Caki2 (cell line): ENCODE measurements at regions not wholly inside any gene's neighbourhood (a gene's known extent, or its start where the extent isn't known, plus 50 kb on each side); places are given as distances from the start of the nearest gene placed in this dataset.
A peak's percentile ranks its signal among the peaks of the same experiment; 100 is the strongest.
"Not testable (repeated sequence)": the region's sequence is repeated elsewhere in the genome, so short reads cannot be mapped to it uniquely, and the experiment has no call there.

Experiments
- DNase-seq: peaks from one replicate; pipeline ENCODE4 v3.0.0-alpha.2; 2015; ENCODE audit warnings: low read depth
- in situ Hi-C: cut with HindIII; loops from 2 replicates; pipeline ENCODE4 v1.10.0; 2016; ENCODE audit warnings: low sequenced_read_pairs, low pct_unique_long_range_greater_than_20kb, mixed read lengths

- no peak for DNase-seq
- in situ Hi-C loops = no loop called here
These were observed 115.6 kb upstream of the TMTC1 start for GRCh38 chr12:29899212-29899931.

GRCh38 chr12:29895966-29896365, 112.2 kb upstream of the TMTC1 start:
- in situ Hi-C loops = no loop called here

GRCh38 chr12:29893002-29893401, 109.3 kb upstream of the TMTC1 start:
- DNase-seq = no peak
- in situ Hi-C loops = no loop called here

More at GRCh38 chr12:29895966-29896365, 112.2 kb upstream of the TMTC1 start:
- DNase-seq = no peak

DNA sequence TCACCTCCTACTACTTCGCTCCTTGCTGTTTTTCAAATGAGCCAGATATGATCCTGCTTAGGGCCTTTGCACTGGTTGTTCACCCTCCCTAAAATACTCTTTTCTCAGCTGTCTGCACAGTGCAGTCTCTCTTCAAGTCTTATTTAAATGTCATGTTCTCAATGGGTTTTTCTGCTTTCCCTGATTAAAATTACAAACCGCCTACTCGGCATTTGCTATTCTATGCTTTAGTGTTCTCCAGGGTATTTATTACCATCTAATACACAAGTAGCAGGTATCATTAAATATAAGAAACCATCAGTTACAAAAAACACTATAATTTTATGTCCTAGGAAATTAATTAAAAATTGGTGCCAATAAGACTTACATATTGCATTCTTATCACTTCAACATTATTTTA, 108.0 kb upstream of the TMTC1 start:
- in situ Hi-C loops = no loop called here
- DNase-seq = no peak

DNA sequence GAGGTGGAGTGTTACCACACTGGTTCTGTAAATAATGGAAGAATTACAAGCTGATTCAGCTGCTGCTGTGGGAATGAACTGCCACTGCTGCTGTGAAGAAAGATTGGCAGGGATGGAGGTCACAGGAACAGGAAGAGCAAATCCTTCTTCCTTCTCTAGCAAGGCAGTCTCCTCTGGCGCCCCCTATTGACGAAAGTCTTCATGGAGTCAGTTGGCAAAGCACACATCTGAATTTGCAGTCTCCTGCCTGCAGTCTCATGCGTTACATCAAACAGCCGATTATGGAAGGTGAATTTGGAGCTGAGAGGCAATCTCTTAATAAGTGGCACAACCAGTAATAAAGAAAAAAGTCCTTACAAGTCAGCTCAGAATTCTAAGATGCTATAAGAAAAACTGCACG, 106.0 kb upstream of the TMTC1 start:
- in situ Hi-C loops = no loop called here
- peak; percentile 8 for DNase-seq

GRCh38 chr12:29888777-29889176, 105.0 kb upstream of the TMTC1 start:
- no peak for DNase-seq
- in situ Hi-C loops = no loop called here

DNA sequence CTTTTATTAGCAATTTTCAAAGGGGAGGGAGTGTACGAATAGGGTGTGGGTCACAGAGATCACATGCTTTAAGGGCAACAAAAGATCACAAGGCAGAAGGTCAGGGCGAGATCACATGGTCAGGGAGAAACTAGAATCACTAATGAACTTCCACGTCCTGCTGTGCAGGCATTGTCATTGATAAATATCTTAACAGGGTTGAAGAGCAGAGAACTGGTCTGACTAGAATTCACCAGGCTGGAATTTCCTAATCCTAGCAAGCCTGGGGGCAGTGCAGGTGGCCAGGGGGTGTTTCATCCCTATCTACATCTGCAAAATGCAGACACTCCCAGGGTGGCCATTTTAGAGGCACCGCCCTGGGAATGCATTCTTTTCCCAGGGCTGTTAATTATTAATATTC, 101.2 kb upstream of the TMTC1 start:
- DNase-seq, in situ Hi-C loops: not testable (repeated sequence)

DNA sequence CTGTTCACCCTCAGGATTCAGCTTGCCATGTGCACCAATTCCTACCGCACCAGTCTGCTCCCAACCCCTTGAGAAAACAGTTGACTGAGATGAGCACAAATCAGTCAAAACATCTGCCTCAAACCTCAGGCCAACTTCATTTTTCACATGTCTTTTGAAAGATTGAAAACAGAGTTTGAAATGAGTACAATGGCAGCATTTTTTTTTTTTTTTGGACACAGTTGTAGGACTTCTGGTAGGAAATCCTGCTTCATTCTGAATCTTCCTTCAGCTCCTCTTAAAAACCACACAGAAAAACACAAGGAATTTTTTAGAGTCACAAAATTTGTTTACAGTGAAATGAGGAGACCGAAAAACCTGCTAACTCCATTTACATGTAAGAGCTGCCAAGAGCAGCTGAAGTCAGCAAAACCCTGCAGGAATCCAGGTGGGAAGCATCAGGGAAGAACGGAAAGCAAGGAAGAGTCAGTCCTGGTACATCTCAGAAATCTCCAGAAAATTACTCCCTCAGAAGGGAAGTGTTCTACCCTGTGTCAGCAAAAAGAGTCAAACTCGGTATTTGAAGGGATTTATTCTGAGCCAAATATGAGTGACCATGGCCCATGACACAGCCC, 100.3 kb upstream of the TMTC1 start:
- DNase-seq = no peak
- in situ Hi-C loops = no loop called here

DNA sequence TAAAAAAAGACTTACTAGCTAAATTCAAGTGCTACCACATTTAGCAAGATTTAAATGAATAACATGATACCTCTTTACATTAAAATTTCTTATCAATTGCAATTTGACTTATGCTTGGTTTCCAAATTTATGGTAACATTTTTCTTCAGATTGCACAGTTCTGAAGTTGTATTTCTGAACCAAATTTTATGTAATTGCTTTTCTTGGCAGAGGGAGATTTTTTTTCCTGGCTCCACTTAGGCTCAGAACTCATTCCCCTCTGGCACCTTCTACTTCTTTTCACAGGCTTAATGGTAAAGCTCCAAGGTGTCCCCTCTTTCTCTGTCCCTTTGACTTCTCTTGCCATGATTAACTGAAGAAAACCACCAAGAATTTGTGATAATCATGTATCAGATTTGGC, 99.8 kb upstream of the TMTC1 start:
- in situ Hi-C loops = no loop called here
- DNase-seq = no peak

GRCh38 chr12:29882846-29883245, 99.1 kb upstream of the TMTC1 start:
- in situ Hi-C loops = no loop called here
- DNase-seq = no peak

GRCh38 chr12:29880987-29881386, 97.2 kb upstream of the TMTC1 start:
- in situ Hi-C loops = no loop called here
- DNase-seq = no peak

DNA sequence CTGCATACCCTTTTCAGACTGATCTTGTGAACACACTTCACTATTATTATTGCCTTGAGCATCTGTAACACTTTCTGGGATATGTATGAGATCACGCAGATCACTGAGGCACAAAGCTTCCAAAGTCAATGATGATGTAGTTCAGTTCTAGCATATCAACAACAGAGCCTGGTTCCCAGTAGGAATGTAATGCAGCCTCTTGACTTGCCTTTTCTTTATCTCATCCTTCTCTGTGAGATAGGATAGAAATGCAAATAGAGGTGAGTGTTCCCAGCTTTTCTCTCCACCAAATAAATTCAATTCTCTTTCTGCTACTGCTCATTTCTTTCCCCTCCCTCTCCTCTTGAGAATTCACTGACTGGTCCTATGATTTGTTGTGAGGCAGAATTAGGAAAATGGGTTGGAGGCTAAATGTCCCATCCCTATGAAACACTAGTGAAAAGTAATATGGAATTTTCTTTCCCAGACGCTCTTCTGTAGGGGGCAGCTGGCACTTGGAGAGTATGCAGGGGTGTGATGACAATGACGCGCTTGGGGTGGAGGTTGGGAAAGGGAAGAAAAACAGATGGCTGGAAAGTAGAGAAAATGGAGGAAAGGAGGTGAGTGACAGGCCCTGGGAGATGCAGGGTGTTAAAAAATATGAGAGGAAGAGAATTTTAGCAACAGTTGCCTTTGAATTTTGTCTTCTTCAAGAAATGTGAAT, 96.0 kb upstream of the TMTC1 start:
- in situ Hi-C loops = no loop called here
- no peak for DNase-seq

GRCh38 chr12:29869946-29870345, 86.2 kb upstream of the TMTC1 start:
- in situ Hi-C loops = no loop called here
- DNase-seq = no peak

DNA sequence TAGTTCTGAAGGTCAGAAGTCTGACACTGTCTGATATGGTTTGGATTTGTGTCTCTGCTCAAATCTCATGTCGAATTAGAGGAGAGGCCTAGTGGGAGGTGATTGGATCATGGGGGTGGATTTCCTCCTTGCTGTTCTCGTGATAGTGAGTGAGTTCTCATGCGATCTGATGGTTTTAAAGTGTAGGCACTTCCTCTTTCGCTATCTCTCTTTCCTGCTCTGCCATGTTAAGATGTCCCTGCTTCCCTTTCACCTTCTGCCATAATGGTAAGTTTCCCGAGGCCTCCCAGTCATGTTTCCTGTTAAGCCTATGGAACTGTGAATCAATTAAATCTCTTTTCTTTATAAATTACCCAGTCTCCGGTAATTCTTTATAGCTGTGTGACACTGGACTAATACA, 84.1 kb upstream of the TMTC1 start:
- in situ Hi-C loops = no loop called here
- no peak for DNase-seq

GRCh38 chr12:29863665-29864064, 79.9 kb upstream of the TMTC1 start:
- no peak for DNase-seq
- in situ Hi-C loops = no loop called here

- DNase-seq = no peak
- in situ Hi-C loops = no loop called here
These were observed 74.6 kb upstream of the TMTC1 start for GRCh38 chr12:29858270-29858786.

- in situ Hi-C loops = no loop called here
- no peak for DNase-seq
These were observed 63.5 kb upstream of the TMTC1 start for GRCh38 chr12:29847246-29847645.

DNA sequence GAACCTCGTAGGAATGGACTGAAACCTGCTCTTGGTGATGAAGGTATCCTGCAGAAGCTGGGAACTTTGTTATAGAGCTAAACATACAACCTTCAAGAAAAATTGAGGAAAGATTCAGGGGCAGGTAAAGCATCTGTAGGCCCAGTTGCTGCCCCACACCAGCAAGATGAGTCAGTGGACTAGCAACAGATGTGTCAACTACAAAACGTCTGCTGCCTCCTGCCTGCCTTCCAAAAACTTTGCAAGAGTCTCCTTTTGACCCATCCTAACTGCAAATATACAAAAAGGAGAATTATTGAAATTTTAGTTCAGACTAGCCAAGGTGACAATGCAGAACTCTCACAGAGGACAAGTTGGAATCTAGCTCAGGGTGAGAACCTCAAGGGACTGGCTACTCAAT, 60.9 kb upstream of the TMTC1 start:
- no peak for DNase-seq
- in situ Hi-C loops = no loop called here

DNA sequence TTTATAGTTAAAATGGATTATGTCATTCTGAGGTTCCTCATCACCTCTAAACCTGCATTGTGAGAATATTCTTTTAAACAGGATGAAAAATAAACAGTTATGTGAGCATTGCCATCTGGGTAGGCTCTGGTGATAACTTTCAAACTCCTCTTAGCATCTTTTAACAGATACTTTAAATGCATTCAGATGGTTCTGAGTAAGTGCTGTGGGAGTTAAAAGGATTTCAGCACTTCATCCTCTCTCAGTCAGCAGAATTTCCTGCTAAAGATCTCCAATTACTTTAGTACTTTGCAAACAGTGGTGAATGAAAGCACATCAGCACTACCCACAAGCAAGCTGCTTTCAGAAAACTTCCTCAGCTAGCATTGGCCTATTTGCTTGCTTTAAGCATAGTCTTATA, 59.3 kb upstream of the TMTC1 start:
- DNase-seq = no peak
- in situ Hi-C loops = no loop called here
